ENCODE measurements at regions not wholly inside any gene's neighbourhood (a gene's known extent, or its start where the extent isn't known, plus 50 kb on each side); places are given as distances from the start of the nearest gene placed in this dataset.

GRCh38 chr3:177689869-177690268, 492.6 kb upstream of the TBL1XR1 start:
- Histone ChIP-seq H3K4me3 (replicated peaks in 1 of 3) (no peak overlapping the region), H3K4me1 (no peaks in the 10 kb centered on the region), H3K27ac (no peak overlapping the region), H3K36me3 (no peaks in the 10 kb centered on the region), H3K9me3 (no peaks in the 10 kb centered on the region), H3K27me3 (no peaks in the 10 kb centered on the region)
- intact Hi-C loops (cut with DNase I), result no loop called here
- 92 to 97% methylated on average over 4 of the region's 4 CpGs for WGBS, 2 donors
- DNase-seq, result no peak
- TF ChIP-seq POLR2A (IDR thresholded peaks at IDR 0.05) (no peak), CTCF (IDR thresholded peaks at IDR 0.05) (no peak)

GRCh38 chr3:177690306-177690705, 493.0 kb upstream of the TBL1XR1 start:
- no peaks in the 10 kb centered on the region for H3K27me3 ChIP-seq
- 87 to 91% methylated on average over 3 of the region's 3 CpGs for WGBS, 2 donors
- TF ChIP-seq CTCF (IDR thresholded peaks at IDR 0.05), result no peak
- no peak for TF ChIP-seq POLR2A (IDR thresholded peaks at IDR 0.05)

GRCh38 chr3:177692304-177692975, 495.2 kb upstream of the TBL1XR1 start:
- H3K27ac ChIP-seq, result no peak overlapping the region
- no peak for DNase-seq
- WGBS, 2 donors, result 69 to 72% methylated on average over 3 of the region's 3 CpGs
- H3K4me3 ChIP-seq (replicated peaks in 1 of 3), result no peak overlapping the region
- intact Hi-C loops (cut with DNase I), result no loop called here
- H3K36me3 ChIP-seq, result no peaks in the 10 kb centered on the region
- no peaks in the 10 kb centered on the region for H3K4me1 ChIP-seq
- H3K9me3 ChIP-seq, result no peaks in the 10 kb centered on the region
- TF ChIP-seq CTCF (IDR thresholded peaks at IDR 0.05) (no peak), POLR2A (IDR thresholded peaks at IDR 0.05) (no peak)
- no peaks in the 10 kb centered on the region for H3K27me3 ChIP-seq

More at GRCh38 chr3:177690306-177690705, 493.0 kb upstream of the TBL1XR1 start:
- DNase-seq, result no peak
- H3K9me3 ChIP-seq, result no peaks in the 10 kb centered on the region
- no peaks in the 10 kb centered on the region for H3K4me1 ChIP-seq
- no peaks in the 10 kb centered on the region for H3K36me3 ChIP-seq
- intact Hi-C loops (cut with DNase I), result no loop called here
- no peak overlapping the region for H3K27ac ChIP-seq
- H3K4me3 ChIP-seq (replicated peaks in 1 of 3), result no peak overlapping the region

GRCh38 chr3:177693616-177694264, 496.5 kb upstream of the TBL1XR1 start:
- intact Hi-C loops (cut with DNase I), result no loop called here
- H3K9me3 ChIP-seq, result no peaks in the 10 kb centered on the region
- TF ChIP-seq CTCF (IDR thresholded peaks at IDR 0.05) (no peak), POLR2A (IDR thresholded peaks at IDR 0.05) (no peak)
- H3K27ac ChIP-seq, result no peak overlapping the region
- WGBS, 2 donors, result 75 to 88% methylated on average over 4 of the region's 4 CpGs
- no peaks in the 10 kb centered on the region for H3K36me3 ChIP-seq
- H3K27me3 ChIP-seq, result no peaks in the 10 kb centered on the region
- no peaks in the 10 kb centered on the region for H3K4me1 ChIP-seq
- DNase-seq, result no peak
- H3K4me3 ChIP-seq (replicated peaks in 1 of 3), result no peak overlapping the region

GRCh38 chr3:177694316-177694715, 497.0 kb upstream of the TBL1XR1 start:
- H3K27ac ChIP-seq, result no peak overlapping the region
- intact Hi-C loops (cut with DNase I), result no loop called here
- H3K9me3 ChIP-seq, result no peaks in the 10 kb centered on the region
- DNase-seq, result no peak
- H3K4me3 ChIP-seq (replicated peaks in 1 of 3), result no peak overlapping the region
- H3K27me3 ChIP-seq, result no peaks in the 10 kb centered on the region
- H3K36me3 ChIP-seq, result no peaks in the 10 kb centered on the region
- no peak for TF ChIP-seq CTCF (IDR thresholded peaks at IDR 0.05)
- no peak for TF ChIP-seq POLR2A (IDR thresholded peaks at IDR 0.05)
- WGBS, 2 donors, result 47 to 63% methylated on average over 3 of the region's 3 CpGs
- no peaks in the 10 kb centered on the region for H3K4me1 ChIP-seq

Measured in thyroid gland (tissue), 4 donors.